MM.1S (cell line): ENCODE measurements at regions not wholly inside any gene's neighbourhood (a gene's known extent, or its start where the extent isn't known, plus 50 kb on each side); places are given as distances from the start of the nearest gene placed in this dataset.

ENCODE experiments used
- DNase-seq: peaks from one replicate; pipeline ENCODE4 v3.0.0-alpha.2; 2015
- H2AFZ ChIP-seq: fragments of 300-600 bp; sonication (generic); 2 replicates; pipeline ENCODE4 v1.6.0; 2016; ENCODE audit warnings: antibody characterized with exemption, low read length
- H3F3A ChIP-seq: fragments of 300-600 bp; sonication (generic); 2 replicates; pipeline ENCODE4 v1.6.1; 2016; ENCODE audit warnings: mild to moderate bottlenecking, antibody characterized with exemption, low read length, moderate library complexity, mixed read lengths; ENCODE audit not compliant: insufficient read depth
- H3K27ac ChIP-seq: fragments of 300-600 bp; sonication (generic); 2 replicates; pipeline ENCODE4 v1.5.1; 2016; ENCODE audit warnings: mild to moderate bottlenecking, low read length
- H3K27me3 ChIP-seq: fragments of 300-600 bp; sonication (generic); replicated peaks from 2 replicates; pipeline ENCODE4 v1.6.0; 2016; ENCODE audit warnings: low read length; ENCODE audit not compliant: insufficient read depth
- H3K36me3 ChIP-seq: fragments of 300-600 bp; sonication (generic); replicated peaks from 2 replicates; pipeline ENCODE4 v1.6.1; 2016; ENCODE audit warnings: mild to moderate bottlenecking, low read length, mixed read lengths; ENCODE audit not compliant: insufficient read depth
- H3K4me1 ChIP-seq: fragments of 300-600 bp; sonication (generic); 2 replicates; pipeline ENCODE4 v1.6.1; 2016; ENCODE audit warnings: low read length, mixed read lengths
- H3K4me2 ChIP-seq: fragments of 300-600 bp; sonication (generic); 2 replicates; pipeline ENCODE4 v1.6.0; 2016; ENCODE audit warnings: low read depth, low read length
- H3K4me3 ChIP-seq: fragments of 300-600 bp; sonication (generic); 2 replicates; pipeline ENCODE4 v1.5.1; 2016; ENCODE audit warnings: low read length, mixed read lengths
- H3K79me2 ChIP-seq: fragments of 300-600 bp; sonication (generic); 2 replicates; pipeline ENCODE4 v1.6.1; 2016; ENCODE audit warnings: mixed run types, low read length, mixed read lengths
- H3K9ac ChIP-seq: fragments of 300-600 bp; sonication (generic); 2 replicates; pipeline ENCODE4 v1.6.1; 2016; ENCODE audit warnings: low read length, mixed read lengths
- H3K9me2 ChIP-seq: fragments of 300-600 bp; sonication (generic); replicated peaks from 2 replicates; pipeline ENCODE4 v1.6.1; 2016; ENCODE audit warnings: mild to moderate bottlenecking, low read length, mixed read lengths; ENCODE audit not compliant: insufficient read depth
- H3K9me3 ChIP-seq: fragments of 300-600 bp; sonication (generic); replicated peaks from 2 replicates; pipeline ENCODE4 v1.6.1; 2016; ENCODE audit warnings: mild to moderate bottlenecking, low read length, mixed read lengths; ENCODE audit not compliant: insufficient read depth
- H4K20me1 ChIP-seq: fragments of 300-600 bp; sonication (generic); 2 replicates; pipeline ENCODE4 v1.6.1; 2016; ENCODE audit warnings: mild to moderate bottlenecking, low read length, moderate library complexity, mixed read lengths; ENCODE audit not compliant: insufficient read depth
- EZH2 ChIP-seq: fragments of 300-600 bp; sonication (generic); optimal IDR thresholded peaks from 2 replicates; pipeline ENCODE3; 2017; ENCODE audit warnings: low read depth, mild to moderate bottlenecking, antibody characterized with exemption, low read length, mixed read lengths
- EZH2phosphoT487 ChIP-seq: fragments of 300-600 bp; sonication (generic); IDR thresholded peaks from 2 replicates; pipeline ENCODE4 v1.6.1; 2018; ENCODE audit warnings: antibody characterized with exemption, low read length
- TF ChIP-seq, protein P1 (sequence below): fragments of 300-600 bp; sonication (generic); IDR thresholded peaks from 2 replicates; pipeline ENCODE4 v1.5.1; 2016; ENCODE audit warnings: antibody characterized with exemption, low read length, mixed read lengths

GRCh38 chr1:221078260-221078965 is 199.2 kb downstream of the HLX start:
- no peak overlapping the region for H3K4me3 ChIP-seq
- no peaks in the 10 kb centered on the region for H3K27me3 ChIP-seq
- H3K27ac ChIP-seq = no peak overlapping the region
- DNase-seq = no peak
- no peak overlapping the region for H3K9ac ChIP-seq
- no peaks in the 10 kb centered on the region for H4K20me1 ChIP-seq
- H3K9me3 ChIP-seq = no peaks in the 10 kb centered on the region
- no peaks in the 10 kb centered on the region for H3F3A ChIP-seq
- TF ChIP-seq EZH2 = no peak
- TF ChIP-seq EZH2phosphoT487 = no peak
- TF ChIP-seq, protein P1, sequence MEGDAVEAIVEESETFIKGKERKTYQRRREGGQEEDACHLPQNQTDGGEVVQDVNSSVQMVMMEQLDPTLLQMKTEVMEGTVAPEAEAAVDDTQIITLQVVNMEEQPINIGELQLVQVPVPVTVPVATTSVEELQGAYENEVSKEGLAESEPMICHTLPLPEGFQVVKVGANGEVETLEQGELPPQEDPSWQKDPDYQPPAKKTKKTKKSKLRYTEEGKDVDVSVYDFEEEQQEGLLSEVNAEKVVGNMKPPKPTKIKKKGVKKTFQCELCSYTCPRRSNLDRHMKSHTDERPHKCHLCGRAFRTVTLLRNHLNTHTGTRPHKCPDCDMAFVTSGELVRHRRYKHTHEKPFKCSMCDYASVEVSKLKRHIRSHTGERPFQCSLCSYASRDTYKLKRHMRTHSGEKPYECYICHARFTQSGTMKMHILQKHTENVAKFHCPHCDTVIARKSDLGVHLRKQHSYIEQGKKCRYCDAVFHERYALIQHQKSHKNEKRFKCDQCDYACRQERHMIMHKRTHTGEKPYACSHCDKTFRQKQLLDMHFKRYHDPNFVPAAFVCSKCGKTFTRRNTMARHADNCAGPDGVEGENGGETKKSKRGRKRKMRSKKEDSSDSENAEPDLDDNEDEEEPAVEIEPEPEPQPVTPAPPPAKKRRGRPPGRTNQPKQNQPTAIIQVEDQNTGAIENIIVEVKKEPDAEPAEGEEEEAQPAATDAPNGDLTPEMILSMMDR = no peak
- H2AFZ ChIP-seq = no peak overlapping the region
- no peaks in the 10 kb centered on the region for H3K9me2 ChIP-seq
- H3K79me2 ChIP-seq = no peaks in the 10 kb centered on the region
- no peaks in the 10 kb centered on the region for H3K36me3 ChIP-seq
- no peak overlapping the region for H3K4me2 ChIP-seq
- no peaks in the 10 kb centered on the region for H3K4me1 ChIP-seq

DNA sequence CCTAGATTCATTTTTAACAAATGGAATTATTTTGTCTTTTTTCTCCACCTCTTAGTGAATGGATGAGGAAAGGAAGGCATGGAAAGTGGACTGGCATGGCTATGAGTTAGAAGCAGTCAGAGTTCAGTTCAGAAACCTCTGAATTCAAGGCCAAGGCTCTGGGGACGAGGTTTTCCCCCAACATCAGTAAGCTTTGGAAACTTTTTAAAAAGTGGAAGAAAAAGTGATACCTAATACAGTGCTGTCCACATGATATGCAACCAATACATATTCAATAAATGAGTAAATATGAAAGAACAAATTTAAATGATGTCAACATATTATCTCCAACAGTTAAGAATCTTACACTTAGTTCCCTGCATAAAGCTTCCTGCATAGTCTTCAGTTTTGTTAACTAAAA is 204.7 kb downstream of the HLX start:
- Histone ChIP-seq H3K4me3 (no peak overlapping the region), H3K27me3 (no peaks in the 10 kb centered on the region), H3K9me2 (no peaks in the 10 kb centered on the region), H3K27ac (no peak overlapping the region), H4K20me1 (no peaks in the 10 kb centered on the region), H3K9ac (no peak overlapping the region), H3K4me2 (no peak overlapping the region), H3F3A (no peaks in the 10 kb centered on the region), H3K79me2 (no peaks in the 10 kb centered on the region), H2AFZ (no peak overlapping the region), H3K4me1 (no peaks in the 10 kb centered on the region), H3K36me3 (no peaks in the 10 kb centered on the region), H3K9me3 (no peaks in the 10 kb centered on the region)
- DNase-seq = no peak
- TF ChIP-seq EZH2phosphoT487 (no peak), EZH2 (no peak)
- TF ChIP-seq, protein P1 = no peak

DNA sequence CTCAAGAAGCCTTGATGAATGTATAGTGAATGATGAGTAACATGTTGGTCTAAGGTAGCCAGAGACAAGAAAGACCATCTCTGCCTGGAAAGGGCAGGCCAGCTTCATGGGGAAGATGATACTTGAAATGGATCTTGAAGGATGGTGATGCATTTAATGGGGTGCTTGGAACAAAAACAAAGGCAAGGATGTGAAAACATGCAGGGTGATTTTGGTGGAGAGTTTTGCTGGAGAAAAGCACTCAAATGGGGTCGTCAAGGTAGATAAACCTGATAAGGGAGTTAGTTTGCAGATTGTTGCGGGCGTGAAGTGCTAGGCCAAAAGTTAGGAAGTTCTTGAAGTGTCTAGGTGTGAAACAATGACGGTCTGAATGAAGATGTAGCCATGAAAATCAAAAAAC is 205.4 kb downstream of the HLX start:
- Histone ChIP-seq H3K27ac (no peak overlapping the region), H3F3A (no peaks in the 10 kb centered on the region), H3K36me3 (no peaks in the 10 kb centered on the region), H3K9ac (no peak overlapping the region), H3K4me3 (no peak overlapping the region), H3K4me1 (no peaks in the 10 kb centered on the region), H3K27me3 (no peaks in the 10 kb centered on the region), H3K4me2 (no peak overlapping the region), H2AFZ (no peak overlapping the region), H3K9me3 (no peaks in the 10 kb centered on the region), H3K79me2 (no peaks in the 10 kb centered on the region), H3K9me2 (no peaks in the 10 kb centered on the region), H4K20me1 (no peaks in the 10 kb centered on the region)
- no peak for DNase-seq
- TF ChIP-seq EZH2 (no peak), EZH2phosphoT487 (no peak)
- TF ChIP-seq, protein P1 = no peak
